ENCODE measurements at regions not wholly inside any gene's neighbourhood (a gene's known extent, or its start where the extent isn't known, plus 50 kb on each side); places are given as distances from the start of the nearest gene placed in this dataset.

DNA sequence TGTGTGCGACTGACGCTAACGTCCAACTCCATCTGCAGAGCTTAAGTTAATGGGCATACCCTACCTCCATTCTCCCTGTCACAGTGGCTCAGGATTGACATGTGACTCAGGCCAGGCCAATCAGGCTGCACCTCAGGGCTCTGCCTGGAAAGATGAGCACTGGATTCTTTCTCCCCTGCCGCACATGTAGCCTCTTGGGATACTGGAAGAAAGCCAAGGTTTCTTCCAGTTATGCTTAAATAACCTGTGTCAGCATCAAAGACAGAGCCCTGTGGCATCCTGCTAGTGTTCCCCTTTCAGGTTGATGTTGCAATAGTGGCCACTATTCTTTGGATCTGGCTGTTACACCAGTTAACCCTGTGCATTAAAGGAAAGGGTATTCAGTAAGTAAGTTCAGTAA lies 55.0 kb upstream of the SYT6 start:
- 72% methylated on average over 3 of the region's 4 CpGs; no CpG with 5 or more reads in 1 of the 2 experiments for WGBS, 2 experiments (ENCODE audit: extremely low coverage in 2 of 2, insufficient read length in 1 of 2)
- H3K9me3 ChIP-seq (ENCODE audit: control insufficient read depth, insufficient read depth, low read length), result no peaks in the 10 kb centered on the region
- no peak for TF ChIP-seq MAFK (IDR thresholded peaks at IDR 0.05; ENCODE audit: low read depth, low read length)
- TF ChIP-seq BHLHE40 (IDR thresholded peaks at IDR 0.05; ENCODE audit: low read depth, low read length), result no peak
- peak; percentile 42; the same call in 1 of the 2 replicates for TF ChIP-seq CEBPB (IDR thresholded peaks at IDR 0.05; ENCODE audit: low read depth, low read length)
- no peak overlapping the region for H2BK15ac ChIP-seq (ENCODE audit: low read depth, low read length)
- ChIA-PET CTCF (no interaction called here), POLR2A (ENCODE audit: unreplicated experiment) (no interaction called here)
- H2AFZ ChIP-seq (replicated peaks; ENCODE audit: low read length, poor library complexity), result no peak overlapping the region
- no peak overlapping the region for H3K18ac ChIP-seq (ENCODE audit: low read depth, low read length)
- BruUV-seq (replicated peaks), result no TSS peak
- H3K27ac ChIP-seq (ENCODE audit: insufficient read depth, low read length), result no peak overlapping the region
- no peak overlapping the region for H3K4ac ChIP-seq (ENCODE audit: low read depth, low read length)
- no peak overlapping the region for H4K8ac ChIP-seq (ENCODE audit: low read depth in 2 of 2, low read length in 2 of 2)
- H3K79me1 ChIP-seq (ENCODE audit: low read depth in 1 of 2, low read length in 2 of 2), result no peaks in the 10 kb centered on the region
- no peak overlapping the region for H3K14ac ChIP-seq (replicated peaks; ENCODE audit: low read depth, low read length)
- H2BK120ac ChIP-seq (ENCODE audit: low read depth, low read length), result no peak overlapping the region
- intact Hi-C loops (cut with micrococcal nuclease) (no loop called here), dilution Hi-C loops (cut with HindIII; ENCODE audit: low sequenced_read_pairs, unreplicated experiment) (no loop called here), in situ Hi-C loops (cut with MboI; ENCODE audit: low sequenced_read_pairs) (no loop called here)
- no peak overlapping the region for H3K9ac ChIP-seq (ENCODE audit: low read depth, low read length)
- H4K5ac ChIP-seq (ENCODE audit: low read depth, low read length), result no peak overlapping the region
- H2BK5ac ChIP-seq (ENCODE audit: low read depth, low read length, poor library complexity, severe bottlenecking), result no peak overlapping the region
- H3K4me1 ChIP-seq (ENCODE audit: control insufficient read depth, insufficient read depth, low read length), result no peaks in the 10 kb centered on the region
- no peaks in the 10 kb centered on the region for H4K20me1 ChIP-seq (ENCODE audit: insufficient read depth, low read length)
- H3K23ac ChIP-seq (ENCODE audit: low read depth, low read length), result no peak overlapping the region
- H2AK5ac ChIP-seq (ENCODE audit: low read depth, low read length), result no peak overlapping the region
- H2AK9ac ChIP-seq (replicated peaks; ENCODE audit: low read depth, low read length, poor library complexity), result no peak overlapping the region
- H3K9me1 ChIP-seq (ENCODE audit: insufficient read depth, low read length), result no peaks in the 10 kb centered on the region
- no peaks in the 10 kb centered on the region for H3K36me3 ChIP-seq (ENCODE audit: control insufficient read depth, insufficient read depth, low read length)
- ATAC-seq (ENCODE audit: low read depth), result no peak
- no peak overlapping the region for H3K56ac ChIP-seq (ENCODE audit: extremely low read depth, insufficient read depth, low read length)
- H3K4me3 ChIP-seq (ENCODE audit: insufficient read depth, low read depth, low read length), result no peak overlapping the region
- DNase-seq, result no peak
- no peak overlapping the region for H3K4me2 ChIP-seq (ENCODE audit: low read depth, low read length)
- no peak overlapping the region for H4K91ac ChIP-seq (ENCODE audit: insufficient read depth, low read depth, low read length)
- H2BK20ac ChIP-seq (ENCODE audit: low read depth, low read length), result no peak overlapping the region
- peaks cover 13% of the 10 kb centered on the region for H3K27me3 ChIP-seq (ENCODE audit: control insufficient read depth, insufficient read depth, low read length)

All from IMR-90 (cell line).